Stimulated activated CD8-positive, alpha-beta memory T cell treated with anti-CD3 and anti-CD28 coated beads, Interleukin-12 subunit alpha, Interleukin-12 subunit beta, amount 100 ng/mL, for 1 hour (primary cell): ENCODE measurements at regions not wholly inside any gene's neighbourhood (a gene's known extent, or its start where the extent isn't known, plus 50 kb on each side); places are given as distances from the start of the nearest gene placed in this dataset.

Source experiments
- DNase-seq: peaks from one replicate; pipeline ENCODE4 v3.0.0-alpha.2; 2020; ENCODE audit warnings: low read depth

GRCh38 chr7:25753837-25754236 is 398.2 kb upstream of the NFE2L3 start:
- DNase-seq: no peak

- no peak for DNase-seq
These were observed 397.7 kb upstream of the NFE2L3 start for GRCh38 chr7:25754333-25754732.

GRCh38 chr7:25754751-25755150 is 397.2 kb upstream of the NFE2L3 start:
- DNase-seq: no peak

GRCh38 chr7:25756601-25757000 is 395.4 kb upstream of the NFE2L3 start:
- no peak for DNase-seq

- no peak for DNase-seq
These were observed 393.4 kb upstream of the NFE2L3 start for GRCh38 chr7:25758559-25758958.

- DNase-seq: no peak
These were observed 392.7 kb upstream of the NFE2L3 start for GRCh38 chr7:25759286-25759685.

- DNase-seq: no peak
These were observed 392.2 kb upstream of the NFE2L3 start for GRCh38 chr7:25759748-25760147.

GRCh38 chr7:25762511-25763462 is 389.2 kb upstream of the NFE2L3 start:
- no peak for DNase-seq

- DNase-seq: no peak
These were observed 388.5 kb upstream of the NFE2L3 start for GRCh38 chr7:25763463-25763860.

- DNase-seq: no peak
These were observed 386.8 kb upstream of the NFE2L3 start for GRCh38 chr7:25765110-25765655.

GRCh38 chr7:25770235-25770634 is 381.8 kb upstream of the NFE2L3 start:
- no peak for DNase-seq

GRCh38 chr7:25770670-25771069 is 381.3 kb upstream of the NFE2L3 start:
- DNase-seq: no peak

GRCh38 chr7:25771491-25771890 is 380.5 kb upstream of the NFE2L3 start:
- no peak for DNase-seq

- no peak for DNase-seq
These were observed 379.2 kb upstream of the NFE2L3 start for GRCh38 chr7:25772802-25773201.

GRCh38 chr7:25774675-25775074 is 377.3 kb upstream of the NFE2L3 start:
- no peak for DNase-seq

- DNase-seq: no peak
These were observed 376.4 kb upstream of the NFE2L3 start for GRCh38 chr7:25775570-25775969.

GRCh38 chr7:25775999-25776743 is 375.8 kb upstream of the NFE2L3 start:
- DNase-seq: no peak

GRCh38 chr7:25776744-25777123 is 375.3 kb upstream of the NFE2L3 start:
- no peak for DNase-seq

GRCh38 chr7:25777969-25778708 is 373.9 kb upstream of the NFE2L3 start:
- DNase-seq: no peak

GRCh38 chr7:25779002-25779546 is 372.9 kb upstream of the NFE2L3 start:
- no peak for DNase-seq

GRCh38 chr7:25780904-25781303 is 371.1 kb upstream of the NFE2L3 start:
- no peak for DNase-seq

- no peak for DNase-seq
These were observed 370.3 kb upstream of the NFE2L3 start for GRCh38 chr7:25781704-25782103.
